ENCODE measurements at regions not wholly inside any gene's neighbourhood (a gene's known extent, or its start where the extent isn't known, plus 50 kb on each side); places are given as distances from the start of the nearest gene placed in this dataset.

DNA sequence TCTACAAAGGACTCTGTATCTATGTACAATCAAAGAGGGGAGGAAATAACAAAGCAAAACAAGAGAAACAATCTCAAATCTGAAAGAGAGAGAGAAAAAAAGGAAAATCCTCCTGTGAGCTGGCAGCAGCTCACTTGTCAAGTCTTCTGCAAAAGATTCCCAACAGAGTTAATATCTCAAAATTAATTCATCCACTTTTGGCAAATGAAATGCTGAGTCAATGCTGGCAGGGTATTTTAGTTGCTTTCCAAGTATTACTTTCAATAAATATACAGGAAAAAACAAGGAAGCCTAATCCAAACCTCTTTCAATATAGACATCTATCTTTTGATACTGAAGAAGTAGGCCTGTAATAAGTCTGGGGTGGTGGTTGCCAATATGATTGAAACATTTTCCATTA lies 613.9 kb upstream of the NEGR1 start:
- DNase-seq: no peak

DNA sequence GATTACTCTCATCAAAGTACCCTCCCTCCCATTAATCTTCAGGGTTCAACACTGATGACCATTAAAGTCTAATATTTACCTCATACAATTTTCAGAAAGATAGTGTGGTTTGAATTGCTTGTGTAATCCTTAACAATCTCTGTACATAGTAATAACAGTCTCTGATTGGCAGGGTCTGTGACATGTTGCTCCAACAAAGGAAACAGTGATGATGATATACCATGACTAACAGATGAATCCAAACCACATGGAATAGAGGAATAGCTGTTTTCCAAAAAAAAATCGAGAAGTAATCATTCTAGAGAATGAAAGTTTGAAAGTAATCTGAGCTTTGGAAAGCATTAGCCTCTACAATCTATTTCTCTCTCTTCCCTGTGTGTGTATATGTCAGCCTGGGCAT lies 610.1 kb upstream of the NEGR1 start:
- DNase-seq: no peak

DNA sequence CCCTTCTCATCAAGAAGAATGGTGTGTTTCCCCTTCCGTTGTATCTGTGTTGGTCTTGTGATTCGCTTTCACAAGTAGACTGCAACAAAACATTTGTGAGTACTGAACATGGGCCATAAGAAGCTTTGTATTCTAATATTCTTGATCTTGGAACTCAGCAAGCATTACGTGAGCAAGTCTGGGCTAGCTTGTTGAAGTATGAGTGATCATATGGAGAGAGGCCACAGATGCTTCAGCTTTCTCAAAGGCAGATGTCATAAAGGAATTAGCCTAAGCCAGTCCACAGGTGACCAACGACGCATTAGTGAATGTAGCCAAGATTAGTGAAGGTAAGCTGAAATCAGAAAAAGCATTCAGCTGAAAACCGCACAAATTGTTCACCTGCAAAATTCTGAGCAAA lies 609.6 kb upstream of the NEGR1 start:
- DNase-seq: no peak

DNA sequence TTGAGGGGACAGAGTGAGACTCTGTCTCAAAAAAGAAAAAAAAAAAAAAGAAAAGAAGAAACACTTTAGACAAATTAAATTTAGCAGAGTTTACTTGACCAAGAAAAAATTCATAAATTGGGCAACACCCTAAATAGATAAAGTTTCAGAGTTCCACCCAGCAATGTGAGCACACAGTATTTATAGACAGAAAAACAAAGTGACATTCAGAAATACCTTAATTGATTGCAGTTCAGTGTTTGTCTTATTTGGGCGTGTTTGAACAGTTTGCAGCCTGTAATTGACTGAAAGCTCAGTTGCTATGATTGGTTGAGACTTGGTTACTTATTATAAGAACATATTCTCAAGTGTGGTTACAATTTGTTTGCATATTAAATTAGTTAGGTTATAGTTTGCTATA lies 603.5 kb upstream of the NEGR1 start:
- DNase-seq: no peak

DNA sequence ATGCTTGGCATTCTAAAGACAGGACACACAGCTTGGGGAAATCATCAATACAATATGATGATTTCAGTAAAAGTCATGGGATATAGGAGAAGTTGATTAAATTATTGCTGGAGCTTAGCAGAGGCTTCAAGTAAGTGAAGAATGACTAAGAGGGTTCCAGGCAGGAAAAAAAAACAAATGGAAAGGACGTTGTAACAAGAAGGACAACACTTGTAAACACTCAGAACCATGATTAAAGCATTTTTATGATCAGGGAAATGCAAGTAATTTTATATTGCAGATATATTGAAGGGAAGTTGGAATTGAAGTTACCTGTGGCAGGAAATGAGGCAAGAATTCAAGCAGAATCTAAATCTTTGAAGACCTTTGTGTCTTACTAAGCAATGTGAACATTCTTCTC lies 602.7 kb upstream of the NEGR1 start:
- no peak for DNase-seq

DNA sequence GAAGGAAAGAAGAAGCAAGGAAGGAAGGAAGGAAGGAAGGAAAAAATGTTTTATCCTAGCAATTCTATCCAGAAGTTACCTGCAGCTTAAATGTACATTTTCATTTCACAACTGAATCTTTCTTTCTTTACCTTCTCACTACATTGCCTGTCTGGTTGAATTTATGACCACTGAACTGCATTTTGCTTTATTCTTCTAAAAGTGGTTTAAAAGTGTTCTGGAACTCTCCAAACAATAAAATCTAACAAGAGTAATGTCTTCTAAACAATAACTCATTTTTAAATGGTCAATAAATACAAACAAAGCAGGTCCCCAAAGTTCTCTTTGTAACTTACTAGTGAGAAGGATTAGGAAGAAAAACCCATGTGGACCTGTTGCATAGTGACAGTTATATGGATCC lies 587.5 kb upstream of the NEGR1 start:
- no peak for DNase-seq

DNA sequence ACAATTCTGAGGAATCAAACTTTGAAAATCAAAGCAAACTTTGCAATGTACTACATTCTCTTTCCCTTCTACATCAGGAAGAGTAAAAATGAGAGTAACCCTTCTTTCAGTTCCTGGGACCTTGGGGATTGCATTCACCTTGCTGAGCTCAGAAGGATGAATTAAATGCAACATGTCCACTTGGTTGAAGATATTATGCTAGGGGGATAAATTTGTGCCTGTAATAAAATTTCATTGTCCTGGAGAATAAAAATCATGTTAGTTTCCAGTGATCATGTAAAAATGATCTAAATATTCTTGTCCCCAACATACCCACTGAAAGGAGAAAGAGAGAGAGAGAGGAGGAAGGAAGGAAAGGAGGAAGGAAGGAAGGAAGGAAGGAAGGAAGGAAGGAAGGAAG lies 587.1 kb upstream of the NEGR1 start:
- no peak for DNase-seq

DNA sequence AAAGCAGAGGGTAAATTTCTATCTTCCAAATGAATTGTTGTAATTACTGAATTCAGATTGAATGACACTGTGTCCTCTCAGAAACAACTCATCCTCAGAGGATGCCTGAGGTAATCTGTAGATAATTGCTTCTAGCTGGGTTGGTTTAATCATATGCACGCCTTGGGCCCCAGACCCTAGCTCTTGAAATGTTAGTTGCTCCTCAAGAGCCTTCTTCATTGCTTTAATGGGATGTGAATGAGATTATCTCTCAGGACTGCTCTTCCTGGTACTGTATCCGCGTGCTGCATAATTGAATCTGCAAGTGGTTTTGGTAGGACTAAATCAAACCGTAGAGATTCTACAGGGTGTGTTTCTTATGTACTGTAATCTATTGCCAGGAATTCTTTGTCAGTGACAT lies 569.3 kb upstream of the NEGR1 start:
- no peak for DNase-seq

DNA sequence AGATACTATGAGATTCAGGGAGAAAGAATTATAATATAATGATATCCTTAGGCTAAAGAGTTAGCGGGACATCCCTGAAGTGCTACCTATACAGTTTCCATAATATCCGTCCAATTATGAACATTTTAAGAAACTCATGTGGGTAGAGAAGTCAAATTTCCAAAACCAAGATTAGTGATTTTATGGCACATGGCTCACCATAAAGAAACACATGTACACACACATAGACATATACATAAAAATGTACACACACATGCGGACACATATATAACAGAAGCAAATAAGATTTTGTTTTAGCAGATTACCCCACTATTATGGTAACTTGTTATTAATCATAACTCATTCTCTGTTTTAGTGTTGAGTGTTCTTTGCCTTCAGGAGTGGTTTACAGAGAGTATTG lies 566.7 kb upstream of the NEGR1 start:
- no peak for DNase-seq

DNA sequence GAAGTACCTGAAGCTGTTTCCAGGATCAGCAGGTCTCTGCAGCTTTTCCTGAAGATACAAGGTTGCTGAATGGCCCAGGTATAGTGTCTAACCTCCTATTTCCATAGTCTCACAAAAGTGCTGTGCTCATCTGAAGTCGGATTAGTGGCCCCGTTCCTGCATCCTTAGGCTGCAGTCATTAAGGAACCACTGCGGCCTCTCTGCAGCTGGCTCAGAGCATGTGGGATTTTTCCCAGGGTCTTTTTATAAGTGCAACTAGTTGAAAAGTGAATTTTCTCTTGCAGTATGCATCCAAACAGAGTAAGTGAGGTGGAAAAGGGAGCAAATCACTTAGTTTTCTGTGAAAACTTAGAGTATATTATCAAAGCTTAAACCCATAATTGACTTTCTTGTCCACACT lies 565.3 kb upstream of the NEGR1 start:
- no peak for DNase-seq

DNA sequence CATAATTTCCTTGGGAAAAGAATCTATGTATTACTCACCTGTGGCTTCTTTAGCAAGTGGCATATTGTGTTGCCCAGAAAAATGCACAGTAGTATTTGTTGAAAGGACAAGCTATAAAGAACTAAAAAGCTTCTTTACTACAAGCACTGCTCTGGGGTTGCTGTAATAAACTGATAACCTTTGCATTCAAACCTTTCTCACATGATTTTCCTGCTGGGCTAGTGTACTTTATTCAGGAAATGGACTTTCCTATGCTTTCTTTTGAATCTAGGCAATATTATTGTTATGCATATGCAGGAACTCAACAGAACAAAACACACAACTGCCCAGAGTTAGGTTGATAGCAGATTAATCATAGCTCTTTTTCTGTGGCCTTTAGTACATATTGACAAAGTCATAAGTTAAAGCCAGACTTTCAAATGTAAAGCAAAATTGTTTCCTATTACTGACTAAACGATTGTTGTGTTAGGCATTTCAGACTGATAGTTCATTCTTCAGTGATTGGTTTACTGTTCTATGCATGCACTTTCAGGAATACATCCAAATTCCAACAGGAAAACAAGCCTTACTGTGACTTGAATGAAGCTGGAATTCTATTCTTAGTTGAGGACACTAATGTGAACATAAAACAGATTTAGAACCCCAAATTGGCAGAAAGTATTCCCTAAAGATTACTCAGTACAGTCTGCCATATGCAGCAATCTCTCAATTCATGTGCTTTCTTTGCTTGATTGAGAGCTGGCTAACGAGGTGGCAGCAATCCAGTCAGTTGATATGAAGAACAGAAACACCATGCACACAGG lies 564.3 kb upstream of the NEGR1 start:
- DNase-seq: no peak

DNA sequence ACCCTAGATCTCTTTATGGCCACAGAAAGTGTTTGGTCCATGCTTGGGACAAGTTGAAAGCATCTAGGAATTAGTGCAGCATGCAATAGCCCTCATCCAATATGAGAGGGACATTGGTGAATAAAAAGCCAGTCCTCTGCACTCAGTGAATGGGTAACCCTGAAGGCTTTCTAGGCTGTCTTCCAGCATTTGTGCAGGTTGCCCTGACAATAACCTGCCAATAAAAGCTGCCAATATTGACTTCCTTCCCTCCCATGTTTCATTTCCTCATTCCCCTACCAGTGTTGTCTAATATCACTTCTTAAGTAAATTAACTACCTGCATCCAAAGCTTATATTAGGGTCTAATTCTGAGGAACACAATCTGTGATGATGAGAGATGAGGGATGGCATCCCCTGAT lies 563.6 kb upstream of the NEGR1 start:
- no peak for DNase-seq

DNA sequence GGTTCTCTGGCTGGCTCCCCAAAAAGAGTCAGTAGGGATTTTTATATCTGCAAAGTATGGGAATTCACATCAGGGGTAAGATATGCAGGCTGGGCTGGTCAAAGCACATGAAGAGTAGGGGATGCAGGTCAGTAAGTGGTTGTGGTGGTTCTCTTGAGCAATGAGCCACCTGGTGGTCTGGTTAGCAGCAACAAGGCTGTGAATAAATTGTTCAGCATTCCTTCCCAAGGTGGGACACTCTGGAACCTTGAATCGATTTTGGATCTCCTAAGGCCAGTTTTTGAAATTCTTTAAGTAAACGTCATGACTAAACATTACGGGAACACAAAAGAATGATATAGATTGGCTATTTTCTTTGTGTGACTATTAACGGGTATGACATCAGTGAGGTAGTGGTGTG lies 563.0 kb upstream of the NEGR1 start:
- no peak for DNase-seq

DNA sequence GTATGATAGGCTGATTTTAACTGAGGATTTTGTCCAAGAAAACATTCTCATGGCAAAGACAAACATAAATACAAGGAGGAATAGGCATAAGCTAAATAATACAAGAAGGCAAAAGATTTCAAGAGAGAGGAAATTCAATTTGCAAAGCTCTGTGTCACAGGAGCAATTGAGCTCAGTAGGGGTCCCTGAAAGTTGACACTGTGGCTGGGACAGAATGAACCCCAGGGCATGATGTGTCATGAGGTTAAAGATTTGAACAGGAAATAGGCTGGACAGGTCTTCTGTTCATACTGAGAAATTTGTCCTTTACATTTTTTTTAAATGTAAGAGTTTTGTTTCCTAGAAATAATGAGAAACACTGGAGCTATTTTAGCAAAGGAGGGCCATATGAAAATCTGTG lies 555.4 kb upstream of the NEGR1 start:
- DNase-seq: no peak

DNA sequence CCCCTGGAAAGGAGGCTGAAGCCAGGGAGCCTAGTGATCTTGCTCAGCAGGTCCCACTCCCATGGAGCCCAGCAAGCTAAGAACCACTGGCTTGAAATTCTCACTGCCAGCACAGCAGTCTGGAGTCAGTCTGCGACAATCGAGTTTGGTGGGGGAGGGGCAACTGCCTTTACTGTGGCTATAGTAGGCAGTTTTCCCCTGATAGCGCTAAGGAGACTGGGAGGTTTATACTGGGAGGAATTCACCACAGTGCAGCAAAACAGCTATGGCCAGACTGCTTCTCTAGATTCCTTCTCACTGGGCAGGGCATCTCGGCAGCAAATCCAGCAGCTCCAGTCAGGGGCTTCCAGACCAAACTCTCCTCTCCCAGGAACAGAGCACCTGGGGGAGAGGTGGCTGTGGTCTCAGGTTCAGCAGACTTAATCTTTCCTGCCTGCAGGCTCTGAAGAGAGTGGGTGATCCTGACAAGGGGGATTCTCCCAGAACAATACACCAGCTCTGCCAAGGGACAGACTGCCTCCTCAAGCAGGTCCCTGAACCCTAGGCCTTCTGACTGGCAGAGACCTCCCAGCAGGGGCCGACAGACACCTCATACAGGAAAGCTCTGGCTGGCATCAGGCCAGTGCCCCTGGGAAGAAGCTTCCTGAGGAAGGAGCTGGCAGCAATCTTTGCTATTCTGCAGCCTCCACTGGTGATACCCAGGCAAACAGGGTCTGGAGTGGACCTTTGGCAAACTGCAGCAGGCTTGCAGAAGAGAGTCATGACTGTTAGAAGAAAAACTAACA lies 548.5 kb upstream of the NEGR1 start:
- no peak for DNase-seq

DNA sequence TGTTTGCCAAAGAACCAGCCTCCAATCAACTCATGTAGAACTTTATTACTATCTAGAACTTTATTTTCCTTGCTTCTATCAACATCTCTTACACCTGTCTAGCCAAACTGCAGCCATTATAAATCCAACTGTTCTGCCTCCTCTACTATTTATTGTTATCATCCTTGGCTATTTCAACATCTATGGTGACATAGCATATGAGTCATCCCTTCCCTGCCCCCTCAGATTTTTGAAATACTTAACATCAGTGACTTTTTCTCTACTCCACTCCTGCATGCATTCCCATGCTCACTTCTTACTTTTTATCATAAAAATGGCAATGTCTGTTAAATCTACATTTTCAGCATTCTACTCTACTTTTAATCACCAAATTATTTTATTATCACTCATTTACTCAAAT lies 544.9 kb upstream of the NEGR1 start:
- no peak for DNase-seq

DNA sequence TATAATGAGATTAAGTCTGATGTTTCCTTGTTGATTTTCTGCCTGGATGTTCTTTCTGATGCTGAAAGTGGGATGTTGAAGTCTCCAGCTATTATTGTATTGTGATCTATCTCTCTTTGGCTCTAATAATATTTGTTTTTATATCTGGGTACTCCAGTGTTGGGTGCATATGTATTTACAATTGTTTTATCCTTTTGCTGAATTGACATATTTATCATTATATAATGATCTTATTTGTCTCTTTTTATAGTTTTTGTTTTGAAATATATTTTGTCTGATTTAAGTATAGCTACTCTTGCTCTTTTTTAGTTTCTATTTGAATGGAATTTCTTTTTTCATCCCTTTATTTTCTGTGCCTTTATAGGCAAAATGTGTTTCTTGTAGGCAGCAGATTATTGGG lies 522.2 kb upstream of the NEGR1 start:
- DNase-seq: no peak

DNA sequence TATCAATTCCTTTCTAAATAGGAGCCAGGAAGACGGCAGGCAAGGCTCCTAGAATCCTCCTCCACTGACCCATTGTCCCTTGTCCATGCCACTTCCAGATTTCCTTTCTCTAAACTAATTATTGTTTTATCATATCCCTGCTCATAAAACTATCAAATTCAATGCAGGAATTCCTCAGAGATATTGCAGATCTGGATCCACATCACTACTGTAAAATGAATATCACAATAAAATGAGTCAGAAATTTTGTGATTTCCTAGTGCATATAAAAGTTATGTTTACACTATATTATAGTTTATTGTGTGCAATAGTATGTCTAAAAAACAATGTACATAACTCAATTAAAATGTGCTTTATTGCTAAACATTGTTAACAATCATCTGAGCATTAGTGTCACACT lies 498.7 kb upstream of the NEGR1 start:
- no peak for DNase-seq

DNA sequence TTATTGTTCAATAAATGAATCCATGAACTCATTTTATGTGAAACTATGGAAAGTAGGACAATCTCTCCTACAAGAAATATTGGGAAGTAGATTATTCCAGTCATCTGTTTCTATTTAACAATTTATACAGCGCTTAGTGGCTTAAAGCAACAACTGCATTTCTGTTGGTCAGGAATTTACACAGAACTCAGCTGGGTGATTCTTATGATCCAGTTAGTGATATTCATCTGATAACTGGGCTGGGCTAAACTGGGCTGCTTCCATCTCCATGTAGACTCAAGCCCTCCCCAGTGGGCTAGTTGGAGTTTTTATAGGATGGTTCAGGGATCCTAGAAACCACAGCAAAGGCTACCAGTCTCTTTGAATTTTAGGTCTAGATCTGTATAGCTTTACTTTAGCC lies 497.9 kb upstream of the NEGR1 start:
- no peak for DNase-seq

DNA sequence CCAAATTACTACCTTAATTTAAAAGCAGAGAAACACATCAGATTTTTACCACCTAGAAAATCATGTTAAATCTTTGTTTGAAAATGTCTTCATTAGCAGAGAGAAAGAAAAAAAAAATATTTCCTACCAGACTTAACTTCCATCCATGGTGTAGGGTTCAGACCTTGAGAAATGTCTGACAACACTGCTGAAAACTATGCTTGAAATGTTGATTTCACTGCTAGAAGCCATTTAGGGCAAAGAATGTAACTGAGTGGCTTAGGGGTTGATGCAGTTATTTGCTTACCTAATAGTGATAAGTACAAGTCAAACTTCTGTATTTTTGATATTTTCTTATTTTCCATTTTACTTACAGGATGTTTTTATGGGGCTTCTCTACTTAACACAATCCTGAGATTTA lies 495.6 kb upstream of the NEGR1 start:
- DNase-seq: no peak

DNA sequence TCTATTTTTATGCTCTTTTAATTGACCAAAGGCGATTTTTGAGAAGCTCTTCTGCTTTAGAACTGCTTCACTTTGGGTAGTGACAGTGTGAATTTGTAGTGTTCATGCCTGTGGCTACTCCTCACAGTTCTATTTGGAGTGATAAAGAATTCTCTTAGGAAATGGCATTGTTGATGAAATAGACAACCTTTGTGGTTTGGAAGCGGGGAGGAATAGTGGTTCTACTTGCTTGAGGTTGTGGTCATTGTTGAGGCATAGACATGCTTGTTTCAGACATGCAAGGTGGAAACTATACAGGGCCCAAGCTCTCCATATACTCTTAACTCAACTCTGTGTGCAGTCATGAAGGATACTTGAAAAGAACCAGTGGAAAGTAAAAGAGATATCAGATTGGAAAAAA lies 481.1 kb upstream of the NEGR1 start:
- DNase-seq: no peak

DNA sequence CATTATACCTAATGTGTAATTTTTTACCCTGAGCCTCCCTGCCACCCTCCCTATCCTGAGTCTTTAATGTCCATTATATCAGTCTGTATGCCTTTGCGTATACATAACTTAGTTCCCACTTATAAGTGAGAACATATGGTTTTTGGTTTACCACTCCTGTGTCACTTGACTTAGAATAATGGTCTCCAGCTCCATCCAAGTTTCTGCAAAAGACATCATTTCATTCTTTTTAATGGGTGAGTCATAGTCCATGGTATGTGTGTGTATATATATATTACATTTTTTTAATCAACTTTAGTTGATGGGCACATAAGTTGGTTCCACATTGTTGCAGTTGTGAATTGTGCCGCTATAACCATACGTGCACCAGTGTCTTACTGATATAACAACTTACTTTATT lies 477.1 kb upstream of the NEGR1 start:
- no peak for DNase-seq

DNA sequence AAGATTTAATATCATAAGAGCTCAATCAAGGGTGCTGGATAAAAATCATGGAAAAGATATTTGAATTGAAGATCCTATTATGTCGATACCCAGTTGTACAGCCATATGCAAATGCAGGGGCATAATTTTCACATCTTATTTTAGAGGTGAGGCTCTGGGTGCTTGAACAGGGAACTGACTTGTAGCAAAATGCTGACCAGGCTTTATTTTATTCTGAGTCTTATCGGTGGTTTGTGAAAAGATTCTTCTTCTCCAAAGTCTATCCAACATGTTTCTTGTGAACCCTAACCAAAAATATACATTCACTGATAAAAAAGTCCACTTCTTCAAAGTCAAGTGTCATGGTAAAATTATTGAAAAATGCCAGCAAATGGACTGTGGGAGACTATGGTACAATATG lies 475.5 kb upstream of the NEGR1 start:
- no peak for DNase-seq

DNA sequence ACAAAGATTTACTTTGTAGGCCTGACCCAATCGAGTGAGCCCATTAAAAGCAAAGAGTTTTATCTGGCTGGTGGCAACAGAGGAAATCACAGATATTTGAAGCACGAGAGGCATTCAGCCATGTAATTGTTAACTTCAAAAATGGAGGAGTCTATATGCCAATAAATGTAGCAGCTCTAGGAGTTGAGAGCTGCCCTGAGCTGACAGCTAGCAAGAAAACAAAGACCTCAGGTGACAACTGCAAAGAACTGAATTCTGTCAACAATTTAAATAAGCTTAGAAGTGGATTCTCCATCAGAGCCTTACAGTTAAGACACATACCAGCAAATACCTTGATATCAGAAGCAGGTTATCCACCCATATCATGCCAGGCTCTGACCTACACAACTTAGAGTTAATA lies 463.1 kb upstream of the NEGR1 start:
- DNase-seq: no peak

DNA sequence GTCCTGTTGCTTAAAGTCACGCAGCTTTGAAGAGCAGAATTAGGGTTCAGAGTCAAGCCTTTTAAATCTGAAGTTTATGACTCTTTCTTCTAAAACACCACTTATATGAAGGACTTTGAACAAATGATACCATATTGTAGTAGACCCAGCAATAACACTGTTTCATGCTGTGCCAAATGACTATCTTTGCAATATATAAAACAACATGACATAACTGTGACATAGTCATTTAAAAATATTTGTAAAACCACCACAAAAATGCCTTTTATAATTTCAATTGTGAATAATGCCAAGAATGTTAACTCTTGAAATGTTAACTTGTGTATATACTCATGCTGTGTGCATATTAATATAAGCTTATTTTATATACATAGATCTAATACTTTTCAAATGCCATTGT lies 452.1 kb upstream of the NEGR1 start:
- no peak for DNase-seq

All from amniotic stem cell (primary cell).